Activated T-helper 9 cell treated with anti-CD3 and anti-CD28 coated beads, Interleukin-2, amount 50 U/mL, for 16 hours (primary cell): ENCODE measurements at regions not wholly inside any gene's neighbourhood (a gene's known extent, or its start where the extent isn't known, plus 50 kb on each side); places are given as distances from the start of the nearest gene placed in this dataset.

Experiments used
- DNase-seq: peaks from one replicate; pipeline ENCODE4 v3.0.0-alpha.2; 2020; ENCODE audit warnings: low read depth

DNA sequence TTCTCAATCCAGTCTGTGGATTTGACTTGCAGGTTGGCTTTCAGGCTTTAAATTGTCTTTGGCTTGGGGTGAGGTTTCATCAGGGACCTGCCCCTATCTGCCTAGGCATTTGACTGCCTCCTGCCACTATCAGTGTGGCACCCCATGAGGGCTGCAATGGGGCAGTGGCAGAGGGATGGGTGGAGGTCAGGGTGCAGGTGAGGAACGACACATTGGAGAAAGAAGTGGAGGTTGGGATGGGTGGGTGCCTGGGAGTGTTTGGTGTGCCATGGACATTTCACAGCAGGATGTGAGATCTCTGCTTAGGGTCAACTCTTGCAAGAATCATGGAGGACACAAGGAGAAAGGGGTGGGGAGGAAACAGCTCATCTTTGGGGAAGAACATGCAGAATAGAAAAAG is 625.1 kb downstream of the PTPRU start:
- DNase-seq, result no peak

DNA sequence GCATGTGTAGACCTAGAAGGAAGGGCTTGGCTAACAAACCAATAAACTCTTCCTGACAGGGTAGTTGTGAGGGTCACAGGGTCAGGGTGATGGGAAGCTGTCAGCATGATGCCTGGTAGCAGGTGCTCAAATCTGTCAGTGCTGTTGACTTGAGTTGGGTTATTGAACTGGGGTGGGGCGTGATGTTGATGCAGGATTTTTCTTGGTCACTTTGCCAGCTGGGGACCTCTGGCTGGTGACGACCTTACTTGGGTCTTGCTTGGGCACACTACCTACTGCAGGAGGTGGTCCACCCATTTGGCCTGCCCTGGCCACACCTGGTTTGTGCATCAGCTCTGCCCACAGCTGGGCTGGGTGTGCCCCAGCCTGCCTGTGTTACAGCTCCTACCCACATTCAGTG is 624.4 kb downstream of the PTPRU start:
- DNase-seq, result no peak

DNA sequence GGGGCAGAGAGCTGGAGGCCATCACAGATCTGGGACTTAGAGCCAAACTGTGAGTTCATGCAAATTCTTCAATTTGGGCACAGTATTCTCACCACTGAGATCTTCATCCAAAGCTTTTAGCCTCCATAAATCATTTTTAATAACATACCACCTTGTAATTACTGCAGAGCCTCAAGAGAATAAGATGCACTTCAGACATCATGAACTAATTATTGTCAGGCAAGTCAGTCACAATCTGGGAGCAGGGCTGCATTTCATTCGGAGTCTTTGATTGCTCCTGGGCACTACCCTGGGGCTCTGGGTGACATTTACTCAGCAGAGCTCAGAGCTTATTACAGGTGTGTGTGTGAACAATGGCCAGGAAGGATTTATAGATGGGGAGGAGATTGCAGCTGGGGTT is 623.7 kb downstream of the PTPRU start:
- DNase-seq, result no peak

DNA sequence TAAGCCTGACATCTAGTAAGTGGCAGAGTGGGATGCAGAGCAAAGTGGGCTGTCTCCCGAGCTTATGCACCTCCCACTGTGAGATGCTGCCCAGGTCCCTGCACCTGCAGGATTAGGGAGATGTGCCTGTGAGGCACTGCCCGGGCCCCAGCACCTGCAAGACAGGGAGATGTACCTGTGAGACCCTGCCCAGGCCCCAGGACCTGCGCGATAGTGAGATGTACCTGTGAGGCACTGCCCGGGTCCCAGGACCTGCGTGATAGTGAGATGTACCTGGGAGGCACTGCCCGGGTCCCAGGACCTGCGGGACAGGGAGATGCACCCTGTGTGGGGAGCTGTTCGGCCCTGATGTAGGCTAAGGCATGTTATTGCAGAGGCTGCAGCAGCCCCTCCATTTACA is 622.8 kb downstream of the PTPRU start:
- DNase-seq, result no peak

DNA sequence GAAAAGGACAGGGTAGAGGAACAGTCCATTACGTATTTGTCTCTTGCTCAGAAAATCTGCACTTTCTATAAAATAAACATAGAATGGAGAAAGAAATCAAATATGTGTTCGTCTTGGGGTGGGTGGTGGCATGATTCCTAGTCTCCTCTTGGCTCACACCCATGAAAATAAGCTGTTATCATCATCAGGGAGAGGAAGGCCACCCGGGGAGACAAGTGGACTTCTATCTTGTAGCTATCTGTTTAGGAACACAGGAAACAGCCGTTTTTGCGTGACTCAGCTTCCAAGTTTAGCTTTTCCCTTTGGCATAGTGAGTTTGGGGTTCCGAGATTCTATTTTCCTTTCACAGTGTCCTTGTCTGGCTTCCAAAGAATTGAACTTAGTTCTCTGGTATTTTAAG is 622.3 kb downstream of the PTPRU start:
- no peak for DNase-seq

DNA sequence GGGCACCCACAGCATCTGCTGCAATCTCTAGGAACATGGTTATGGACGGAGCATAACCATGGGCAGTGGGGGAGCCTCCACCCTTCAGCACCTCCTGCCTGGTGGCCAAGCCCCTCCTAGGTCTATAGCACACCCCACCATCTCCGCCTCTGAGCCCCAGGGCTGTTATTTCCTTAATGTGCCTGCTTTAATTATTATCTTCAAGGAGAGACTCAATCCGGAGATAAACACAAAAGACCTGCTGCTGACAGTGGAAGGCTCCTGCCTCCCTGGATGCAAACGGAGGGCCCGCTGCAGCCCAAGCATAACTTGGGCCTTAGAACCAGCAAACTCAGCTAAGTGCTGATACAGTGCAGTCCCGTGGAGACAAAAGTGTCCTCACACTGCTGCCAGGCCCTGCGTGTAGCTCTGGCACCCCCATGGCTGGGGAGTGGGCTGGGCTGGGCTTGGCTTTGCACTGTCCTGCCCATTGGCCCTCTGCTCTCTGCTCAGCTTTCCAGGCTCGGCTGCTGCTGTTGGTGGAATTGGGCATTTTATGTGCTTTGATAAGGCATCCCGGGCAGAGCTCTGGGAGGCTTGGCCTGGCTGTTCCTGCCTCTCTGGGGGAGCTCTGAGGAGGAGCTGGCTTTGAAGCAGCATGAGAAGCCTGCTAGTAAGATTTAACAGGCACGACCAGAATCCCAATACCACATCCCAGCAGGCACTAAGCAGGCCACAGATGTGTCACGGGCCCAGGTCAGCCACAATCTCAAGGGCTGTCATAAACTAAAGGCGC is 620.2 kb downstream of the PTPRU start:
- no peak for DNase-seq

DNA sequence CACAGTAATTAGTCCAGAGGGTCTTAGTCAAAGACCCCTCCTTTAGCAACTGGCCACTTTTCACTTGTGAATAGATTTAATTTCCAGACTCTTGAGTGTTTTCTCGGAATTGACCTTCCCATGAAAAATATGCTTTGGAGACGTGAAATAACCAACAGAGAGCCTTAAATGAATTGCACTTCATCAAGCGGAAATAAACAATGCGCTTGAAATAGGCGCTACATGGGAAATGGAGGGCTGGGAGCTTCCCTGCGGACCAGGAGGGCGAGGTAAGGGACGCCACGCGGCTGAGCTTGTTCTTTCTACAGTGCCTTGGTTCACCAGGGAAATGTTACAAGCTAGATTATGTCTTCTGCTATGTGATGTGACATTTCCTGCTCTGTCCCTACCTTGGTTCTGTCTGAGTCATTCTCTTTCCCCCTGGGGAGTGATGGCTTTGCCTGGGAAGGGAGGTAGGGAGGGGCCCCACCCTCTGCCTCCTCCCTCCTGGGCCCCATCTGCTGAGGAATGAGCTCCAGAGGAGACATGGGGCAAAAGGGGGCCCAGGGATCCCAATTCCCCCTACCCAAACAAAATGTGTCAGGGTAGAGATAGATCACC is 619.3 kb downstream of the PTPRU start:
- DNase-seq, result no peak

DNA sequence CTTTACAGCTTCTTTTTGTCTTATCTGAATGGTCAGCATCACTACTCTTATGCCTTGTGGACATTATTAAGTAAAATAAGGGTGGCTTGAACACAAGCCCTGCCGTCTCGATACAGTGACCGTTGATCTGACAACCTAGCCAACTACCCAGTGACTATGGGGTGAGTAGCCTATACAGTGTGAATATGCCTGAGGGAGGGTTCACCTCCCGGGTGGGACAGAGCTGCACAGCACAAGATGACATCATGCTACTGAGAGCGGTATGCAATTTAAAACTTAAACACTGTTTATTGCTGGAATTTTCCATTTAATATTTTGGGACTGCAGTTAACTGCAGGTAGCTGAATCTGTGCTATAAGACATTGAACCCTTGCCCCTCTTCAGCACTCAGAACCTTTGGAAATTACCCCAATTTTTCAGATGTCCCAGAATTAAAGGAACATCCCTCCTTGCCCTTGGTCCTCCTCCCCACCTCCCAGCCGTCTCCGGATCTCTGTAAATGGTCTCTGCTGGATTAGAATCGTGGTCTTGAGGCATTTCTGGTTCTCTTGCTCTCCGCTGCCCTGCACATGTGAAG is 618.5 kb downstream of the PTPRU start:
- no peak for DNase-seq

DNA sequence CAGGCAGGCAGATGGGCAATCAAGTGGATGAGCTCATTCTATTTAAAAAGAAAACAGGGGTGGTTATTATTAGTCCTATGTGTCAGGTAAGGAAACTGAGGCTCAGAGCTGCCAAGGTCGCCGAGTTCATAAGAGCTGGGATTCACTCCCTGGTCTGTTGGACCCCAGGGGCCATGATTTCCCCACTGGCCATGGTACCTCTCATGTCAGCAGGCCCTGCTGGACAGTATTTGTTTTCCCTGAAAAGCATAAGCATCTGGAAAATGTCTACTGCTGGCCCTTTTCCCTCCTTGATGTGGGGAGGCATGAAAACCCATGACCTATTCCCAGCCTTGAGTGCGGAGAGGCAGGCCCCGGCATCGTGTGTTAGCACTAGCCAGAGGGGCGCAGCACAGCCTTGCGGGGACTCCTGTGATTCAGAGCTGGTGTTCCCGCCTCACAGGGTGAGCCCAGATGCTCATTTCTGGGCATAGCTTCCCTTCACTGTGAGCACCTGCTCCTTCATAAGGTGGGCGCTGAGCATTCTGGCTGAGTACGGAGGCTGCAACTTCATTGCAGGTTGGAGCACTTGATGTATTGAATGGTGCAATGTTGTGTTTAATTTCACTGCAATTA is 617.5 kb downstream of the PTPRU start:
- no peak for DNase-seq

DNA sequence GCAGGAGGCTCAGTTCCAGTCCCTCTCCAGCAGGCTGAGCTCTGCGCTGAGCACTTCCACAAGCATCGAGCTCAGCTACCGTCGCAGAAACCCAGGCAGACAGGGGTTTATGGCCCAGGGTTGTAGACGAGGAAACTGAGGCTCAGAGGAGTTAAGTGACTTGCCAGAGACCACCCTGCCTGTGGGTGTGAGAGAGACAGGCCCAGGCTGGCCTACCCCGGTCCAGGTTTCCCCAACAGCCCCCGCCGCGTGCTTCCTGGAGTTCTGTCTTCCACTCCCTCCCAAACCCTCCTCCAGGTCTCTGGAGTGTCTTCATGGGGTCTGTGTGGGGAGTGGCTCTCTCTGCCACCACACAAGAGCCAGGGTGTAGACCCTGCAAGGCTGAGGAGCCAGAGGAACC is 615.9 kb downstream of the PTPRU start:
- no peak for DNase-seq

DNA sequence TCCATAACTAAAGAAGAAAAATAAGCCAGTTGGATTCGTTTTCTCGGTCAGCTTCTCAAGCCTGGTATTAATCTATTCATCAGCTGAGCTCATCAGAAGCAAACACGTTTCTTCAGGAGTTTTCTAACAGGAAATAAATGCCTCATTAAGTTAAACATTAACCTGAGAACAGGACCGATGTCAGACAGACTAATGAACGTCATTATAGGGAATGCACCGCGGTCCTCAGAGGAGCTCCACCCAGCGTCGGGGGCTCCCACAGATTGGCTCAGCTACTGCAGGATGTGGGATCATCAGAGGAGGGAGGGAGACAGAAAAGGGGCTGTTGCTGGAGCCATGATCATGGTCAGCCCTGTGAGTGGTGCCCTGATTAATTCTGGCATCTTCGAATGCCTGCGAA is 615.4 kb downstream of the PTPRU start:
- DNase-seq, result no peak

DNA sequence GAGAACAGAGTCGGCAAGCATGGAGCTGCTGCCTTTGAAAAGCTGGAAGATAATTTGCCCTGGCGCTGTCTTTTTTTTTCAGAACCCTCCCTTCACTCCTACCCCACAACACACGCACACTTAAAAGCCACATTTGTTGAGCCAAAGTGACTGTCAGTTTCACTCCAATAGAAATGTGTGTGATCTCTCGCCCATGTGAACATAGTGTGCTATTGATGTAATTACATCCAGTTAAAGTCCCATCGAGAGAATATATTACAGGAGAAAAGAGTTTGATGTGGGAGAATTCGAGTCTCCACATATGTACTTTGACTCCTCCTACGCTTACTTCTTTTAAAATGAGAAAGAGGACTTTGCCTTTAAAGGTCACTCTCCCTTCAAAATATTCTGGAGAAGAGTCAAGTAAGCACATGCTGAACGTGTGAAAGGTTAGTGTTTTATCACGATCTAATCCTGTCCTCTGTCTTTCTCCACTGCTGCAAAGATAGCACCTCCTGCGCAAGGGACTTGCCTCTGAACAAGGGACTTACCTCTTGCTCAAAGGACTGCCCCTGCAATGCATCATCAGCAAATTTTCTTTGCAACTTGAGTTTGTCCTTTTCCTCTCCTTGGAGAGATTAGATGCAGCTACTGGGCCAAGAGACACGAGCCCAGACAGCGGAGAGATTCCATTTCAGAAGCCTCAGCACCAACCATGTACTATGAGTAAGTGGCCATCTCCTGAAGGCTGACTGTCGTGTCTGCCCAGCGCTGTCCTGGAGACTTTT is 613.9 kb downstream of the PTPRU start:
- no peak for DNase-seq

DNA sequence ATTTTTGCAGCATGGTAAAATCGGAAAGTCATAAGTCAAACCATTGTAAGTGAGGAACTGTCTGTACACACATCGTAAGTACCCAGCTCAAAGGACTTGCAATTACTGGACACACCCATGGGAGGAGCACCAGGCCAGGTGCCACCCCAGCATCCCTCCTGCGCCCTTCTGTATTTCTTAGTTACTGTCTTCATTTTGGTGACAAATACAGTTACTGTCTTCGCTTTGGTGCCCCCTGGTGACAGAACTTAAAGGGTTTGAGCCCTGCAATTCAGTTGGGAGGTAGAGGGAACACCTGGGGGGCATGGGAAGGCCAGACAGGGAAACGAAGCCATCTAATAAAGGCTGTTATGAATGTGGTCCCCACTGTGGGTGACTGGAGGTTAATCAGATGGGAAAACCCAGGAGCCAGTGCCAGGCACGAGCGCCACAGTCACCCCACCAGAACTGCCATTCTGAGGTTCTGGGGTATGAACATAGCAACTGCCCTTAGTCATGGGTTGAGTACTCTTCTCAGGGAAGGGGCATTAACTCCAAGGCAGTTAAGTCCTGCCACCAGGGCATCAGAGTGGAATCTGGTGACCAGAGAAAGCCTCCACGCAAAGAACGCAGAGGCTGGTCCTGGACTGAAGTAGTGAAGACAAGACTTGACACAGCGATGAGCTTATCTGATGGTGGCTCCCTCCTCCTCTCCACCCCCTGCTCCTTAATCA is 612.9 kb downstream of the PTPRU start:
- DNase-seq, result no peak

DNA sequence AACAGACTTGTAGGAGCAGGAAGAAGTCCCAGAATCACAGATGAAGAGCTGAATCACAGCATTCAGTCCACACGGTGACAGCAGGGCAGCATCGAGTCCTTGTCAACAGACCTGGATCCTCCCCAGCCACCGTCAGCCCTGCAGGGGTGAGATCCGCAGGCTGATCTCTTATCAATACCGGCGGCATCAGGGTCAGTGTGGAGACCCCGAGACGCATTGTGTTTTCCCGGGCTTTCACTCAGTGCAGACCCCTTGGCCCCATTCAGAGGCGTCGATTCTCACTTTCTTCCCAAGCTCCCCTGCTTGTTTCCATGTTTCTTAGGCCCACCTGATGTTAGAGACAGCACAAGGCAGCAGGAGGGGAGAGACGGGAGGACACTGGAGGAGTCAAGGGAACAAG is 609.6 kb downstream of the PTPRU start:
- DNase-seq, result no peak

DNA sequence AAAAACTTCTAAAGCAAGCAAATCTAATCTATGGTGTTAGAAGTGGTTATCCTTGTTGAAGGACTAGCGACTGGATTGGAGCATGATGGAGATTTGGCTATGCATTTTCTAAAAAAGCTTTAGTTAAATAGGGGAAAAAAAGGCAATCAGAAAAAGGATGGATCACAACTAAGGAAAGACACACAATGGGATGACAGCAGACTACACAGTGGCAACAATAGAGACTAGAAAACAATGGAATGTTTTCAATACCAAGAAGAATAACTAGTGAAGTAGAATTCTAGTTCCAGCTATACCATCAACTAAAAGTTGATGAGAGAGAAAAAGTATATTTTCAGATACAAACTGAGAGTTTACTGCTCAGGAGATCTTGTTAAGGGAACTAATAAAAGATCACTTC is 605.8 kb downstream of the PTPRU start:
- DNase-seq, result no peak

DNA sequence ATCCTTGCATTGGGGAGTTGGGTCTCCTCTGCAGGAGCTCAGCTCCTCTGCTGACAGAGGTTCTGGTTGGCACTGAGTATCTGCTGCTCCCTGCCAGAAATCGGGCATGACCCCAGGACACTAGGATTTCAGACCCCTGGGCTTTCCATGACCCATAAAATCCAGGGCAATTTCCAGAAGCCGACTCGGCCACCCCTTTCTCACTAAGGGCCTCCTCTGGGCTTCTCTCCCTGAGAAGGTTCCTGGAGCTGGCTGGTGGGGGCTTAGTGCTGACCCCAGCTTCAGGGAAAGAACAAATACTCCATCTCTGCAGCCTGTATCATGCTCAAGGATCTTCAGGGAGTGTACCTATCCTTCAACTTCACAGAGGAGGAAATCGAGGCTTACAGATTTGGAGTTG is 603.4 kb downstream of the PTPRU start:
- no peak for DNase-seq

DNA sequence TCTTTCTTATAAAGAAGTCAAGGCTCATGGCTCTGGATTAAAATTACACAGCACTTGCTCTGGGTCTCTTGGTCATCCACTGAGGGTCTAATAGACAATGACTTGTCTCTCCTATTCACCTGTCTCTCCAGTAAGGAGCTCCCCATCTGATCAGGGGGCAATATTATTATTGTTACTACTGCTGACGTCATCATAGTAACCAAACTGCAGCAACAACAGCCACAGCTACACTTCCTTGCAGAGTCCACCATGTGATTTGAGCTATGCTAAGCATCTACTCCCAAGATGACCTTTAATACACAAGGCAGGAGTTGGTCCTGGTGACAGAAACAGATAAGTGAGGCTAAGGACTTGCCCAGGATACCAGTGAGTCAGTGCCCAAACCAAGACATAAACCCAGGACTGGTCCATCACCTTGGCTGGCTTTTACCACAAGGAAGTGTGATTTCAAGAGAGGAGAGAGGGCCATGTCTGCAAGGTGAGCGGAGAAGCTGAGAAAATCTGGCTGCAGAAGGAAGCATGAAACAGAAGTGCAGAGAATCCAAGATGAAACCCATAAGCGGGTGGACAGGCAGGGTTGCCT is 602.5 kb downstream of the PTPRU start:
- no peak for DNase-seq

DNA sequence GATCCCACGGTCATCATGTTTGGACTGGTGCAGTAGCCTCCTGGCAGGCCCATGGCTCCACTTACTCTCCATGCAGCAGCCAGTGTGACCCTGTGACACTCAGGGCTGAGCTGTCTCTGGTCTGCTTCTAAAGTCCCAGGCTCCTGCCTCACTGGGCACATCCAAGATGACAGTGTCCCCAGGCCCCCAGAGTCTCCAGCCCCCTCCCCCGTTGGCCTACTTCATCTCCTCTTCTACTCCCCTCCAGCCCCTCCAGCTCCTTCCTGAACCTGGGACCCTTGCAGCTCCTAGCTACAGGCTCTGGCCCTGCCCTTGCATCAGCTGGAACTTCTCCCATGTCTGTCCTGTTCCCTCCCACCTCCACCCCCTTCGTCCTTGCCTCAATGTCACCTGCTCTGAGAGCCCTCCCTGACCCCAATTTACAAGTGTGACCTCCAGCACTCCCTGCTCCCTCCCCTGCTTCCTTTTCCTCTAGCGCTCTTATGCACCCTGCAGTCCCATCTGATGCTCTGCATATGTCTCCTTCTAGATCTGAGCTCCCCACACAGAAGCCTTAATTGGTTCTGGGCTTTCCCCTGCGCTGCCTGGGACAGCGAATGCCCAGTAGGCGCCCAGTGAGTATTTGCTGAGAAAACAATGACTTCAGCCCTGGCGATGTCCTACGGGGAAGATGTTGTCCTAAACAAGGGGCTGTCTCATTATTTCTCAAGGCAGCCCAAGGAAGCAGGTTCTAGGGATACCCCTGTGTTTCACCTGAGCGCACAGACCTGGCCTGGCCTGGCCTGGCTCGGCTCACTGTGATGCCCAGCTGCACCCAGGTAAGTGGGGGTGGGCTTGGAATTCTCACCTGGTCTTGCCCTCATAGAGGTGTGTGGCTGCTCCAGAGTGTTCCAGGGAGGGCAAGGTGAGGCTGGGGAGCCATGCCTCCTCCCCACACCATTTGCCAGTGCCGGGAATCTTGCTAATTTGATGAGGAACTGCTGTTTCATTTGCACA is 600.6 kb downstream of the PTPRU start:
- no peak for DNase-seq

DNA sequence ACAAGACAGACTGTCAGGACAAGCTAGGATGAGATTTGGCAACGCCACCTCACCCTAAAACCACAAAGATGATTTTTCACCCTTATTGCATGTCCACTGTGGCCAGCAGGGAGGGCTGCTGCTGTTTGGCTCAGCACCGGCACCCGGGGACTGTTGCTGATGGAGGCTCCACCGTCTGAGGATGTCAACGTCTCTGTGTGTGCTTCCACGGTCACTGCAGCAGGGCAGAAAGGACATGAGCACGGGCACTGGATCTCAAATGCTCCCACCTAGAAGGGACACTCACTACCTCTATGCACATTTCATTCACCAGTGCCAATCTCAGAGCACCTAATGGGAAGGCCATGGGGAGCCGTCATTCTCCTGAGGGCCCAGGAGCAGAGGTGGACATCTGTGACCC is 599.6 kb downstream of the PTPRU start:
- no peak for DNase-seq

DNA sequence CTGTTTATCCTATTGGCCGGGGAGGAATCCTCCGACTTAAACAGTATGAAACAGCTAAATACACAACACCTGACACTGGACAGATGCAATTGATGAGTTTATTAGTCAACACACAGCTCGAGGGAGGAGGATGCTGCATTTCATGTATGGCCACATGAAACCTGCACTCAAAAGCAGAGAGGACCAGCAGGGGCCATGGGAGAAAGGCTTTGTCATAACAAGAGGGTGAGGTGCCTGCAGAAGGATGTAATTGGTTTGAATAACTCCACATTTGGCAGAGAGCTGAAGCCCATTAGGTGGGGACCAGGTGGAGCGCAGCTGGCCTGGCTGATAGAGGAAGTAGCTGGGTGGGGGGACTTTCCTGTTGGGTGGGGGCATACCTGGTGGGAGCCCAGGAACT is 599.1 kb downstream of the PTPRU start:
- DNase-seq, result no peak
